GM18511 (cell line): ENCODE measurements at regions not wholly inside any gene's neighbourhood (a gene's known extent, or its start where the extent isn't known, plus 50 kb on each side); places are given as distances from the start of the nearest gene placed in this dataset.
"Not testable (repeated sequence)": the region's sequence is repeated elsewhere in the genome, so short reads cannot be mapped to it uniquely, and the experiment has no call there.

Experiments
- ATAC-seq: cut with Tn5 transposase; IDR thresholded peaks from one replicate; pipeline ENCODE4 v1.9.1; 2021; ENCODE audit warnings: mild to moderate bottlenecking, moderate library complexity; ENCODE audit not compliant: unreplicated experiment

DNA sequence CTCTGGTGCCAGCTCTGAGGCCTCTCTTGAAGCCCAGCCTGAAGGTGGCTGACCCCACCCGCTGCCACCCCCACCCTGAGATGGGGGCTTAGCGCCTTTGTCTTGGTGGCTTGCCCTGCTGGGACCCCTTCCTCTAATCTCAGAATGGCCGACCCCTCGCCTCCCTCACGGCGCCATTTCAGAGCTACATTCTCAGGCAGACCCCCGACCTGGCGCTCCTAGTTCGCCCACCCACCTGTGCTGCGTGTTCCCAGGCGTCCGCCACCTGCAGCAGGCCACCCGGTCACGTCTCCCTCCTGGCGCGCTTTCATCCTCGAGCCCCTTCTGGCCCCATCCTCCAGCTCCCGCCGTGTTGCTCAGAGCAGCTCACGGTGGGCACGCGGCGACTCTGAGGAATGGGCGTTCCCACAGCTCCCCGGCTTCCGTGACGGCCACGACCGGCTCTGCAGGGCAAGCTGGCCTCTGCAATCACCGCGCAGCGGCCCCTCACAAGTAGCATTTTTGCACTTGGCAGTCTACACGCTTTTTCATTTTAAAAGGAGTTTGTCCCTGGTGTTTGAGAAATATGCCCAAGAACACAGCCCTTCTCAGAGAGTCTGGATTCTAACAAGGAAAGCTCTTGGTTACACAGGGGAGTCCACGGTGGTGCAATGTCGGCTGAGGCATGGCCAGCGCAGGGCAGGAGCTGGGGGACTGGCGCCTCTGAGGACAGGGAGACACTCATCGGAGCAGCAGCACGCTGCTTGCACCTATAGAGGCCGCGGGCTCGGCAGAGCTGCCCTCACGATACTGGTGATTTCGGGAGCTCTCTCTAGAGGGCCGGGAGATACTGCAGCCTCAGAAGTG is 105.7 kb upstream of the C14orf180 start:
- ATAC-seq, result no peak

DNA sequence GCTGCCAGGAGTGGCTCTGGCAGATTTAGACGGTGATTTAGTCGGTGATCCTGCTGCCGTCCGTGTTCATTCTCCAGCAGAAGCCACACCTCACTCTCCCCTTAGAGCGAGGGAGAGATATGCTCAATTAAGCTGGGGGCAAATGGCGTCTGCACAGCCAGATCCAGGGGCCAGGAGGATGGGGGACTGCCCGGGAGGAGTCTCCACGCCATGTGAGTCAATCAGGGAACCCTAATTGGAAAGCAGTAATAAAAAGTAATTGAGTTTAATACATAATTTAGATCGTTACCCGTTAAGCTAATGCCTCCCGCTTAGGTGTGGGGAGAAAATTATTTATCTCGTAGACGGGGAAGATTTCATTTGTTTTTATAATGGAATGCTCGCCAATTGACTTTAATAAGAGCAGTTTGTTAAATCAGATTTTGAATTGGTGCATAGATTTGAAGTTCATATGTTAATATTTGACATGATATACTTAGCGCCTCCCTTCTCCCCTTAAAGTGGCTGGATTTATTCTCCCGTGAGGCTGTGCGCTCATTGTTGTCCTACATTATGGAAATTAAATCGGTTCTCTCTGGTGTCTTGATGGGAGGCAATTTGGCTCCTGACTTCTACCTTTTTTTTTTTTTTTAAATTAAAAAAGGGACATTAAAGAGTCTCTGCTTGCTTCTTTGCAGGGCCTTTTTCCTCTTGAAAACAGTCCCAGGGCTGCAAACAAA is 104.9 kb upstream of the C14orf180 start:
- no peak for ATAC-seq

DNA sequence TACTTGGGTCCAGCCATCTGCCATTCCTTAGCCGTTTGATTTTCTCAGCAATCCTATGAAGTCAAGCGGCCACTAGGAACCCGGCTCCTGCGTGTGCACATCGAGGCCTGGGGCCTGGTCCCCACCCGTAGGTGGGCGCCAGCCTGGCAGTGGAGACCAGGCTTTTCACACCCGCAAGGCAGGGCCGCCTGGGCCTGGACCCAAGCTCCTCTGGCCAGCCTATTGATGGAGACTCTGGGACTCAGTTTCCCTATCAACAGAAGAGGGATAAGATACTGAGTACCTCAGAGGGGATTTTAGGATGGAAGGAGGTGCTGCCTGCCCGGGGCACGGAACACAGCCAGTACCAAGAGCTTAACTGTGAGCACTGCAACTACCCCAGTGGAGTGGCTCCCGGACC is 104.3 kb upstream of the C14orf180 start:
- ATAC-seq, result no peak

DNA sequence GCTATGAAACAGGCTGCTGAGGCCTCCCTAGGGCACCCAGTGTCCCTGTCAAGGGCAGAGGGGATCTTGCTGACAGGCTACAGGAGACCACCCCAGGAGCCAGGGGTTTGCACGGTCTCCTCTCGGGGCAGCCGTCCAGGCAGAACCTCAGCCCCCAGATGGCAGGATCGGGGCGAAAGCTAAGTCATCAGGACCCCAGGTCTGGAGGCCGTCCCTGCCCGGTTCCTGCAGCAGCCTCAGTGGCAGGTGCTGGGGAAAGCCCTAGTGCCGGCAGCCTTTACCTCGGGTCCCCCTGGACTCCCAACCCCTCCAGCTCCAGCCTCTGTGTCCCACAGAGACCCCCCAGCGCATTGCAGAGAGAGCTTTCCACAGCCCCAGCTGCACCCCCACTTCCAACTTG is 103.8 kb upstream of the C14orf180 start:
- no peak for ATAC-seq

DNA sequence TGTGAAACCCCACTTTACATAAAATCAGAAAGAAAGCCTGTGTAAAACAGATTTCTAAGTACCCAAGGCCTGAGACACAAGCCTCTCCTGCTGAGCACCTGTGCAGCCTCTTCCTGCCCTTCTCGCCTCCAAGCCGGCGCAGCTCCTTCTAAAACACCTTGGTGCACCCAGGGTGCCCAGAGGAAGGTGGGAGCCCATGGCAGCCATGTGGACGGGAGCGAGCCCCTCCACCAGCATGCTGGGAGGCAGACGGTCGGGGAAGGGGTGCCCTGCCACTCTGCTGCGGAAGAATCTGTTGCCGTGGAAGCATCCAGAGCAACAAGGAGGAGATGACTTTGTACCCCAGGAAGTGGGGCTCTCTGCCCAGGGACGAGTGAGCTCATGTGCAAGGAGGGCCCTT is 103.1 kb upstream of the C14orf180 start:
- no peak for ATAC-seq

DNA sequence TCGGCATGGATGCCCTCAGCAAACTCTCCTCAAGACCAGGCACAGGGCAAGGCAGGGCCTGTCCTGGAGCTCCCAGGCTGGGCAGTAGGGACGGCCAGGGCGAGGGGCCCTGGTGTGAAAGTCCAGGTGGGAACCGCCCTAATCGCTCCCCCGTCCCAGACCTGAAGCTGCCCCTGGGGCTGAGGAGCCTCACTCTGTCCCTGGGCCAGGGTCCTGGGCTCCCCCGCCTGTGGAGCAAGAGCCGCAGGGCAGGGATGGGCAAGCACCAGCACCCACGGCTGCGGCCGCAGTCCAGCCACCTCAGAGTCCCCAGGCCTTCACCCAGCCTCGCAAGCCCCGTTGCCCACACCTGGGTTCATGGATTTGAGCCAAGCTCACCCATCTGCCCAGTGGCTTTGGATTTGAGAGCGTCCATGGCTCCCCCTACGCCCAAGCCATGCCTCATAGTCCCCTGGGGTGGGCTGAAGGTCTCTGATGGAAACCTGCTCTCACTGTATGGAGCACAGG is 102.4 kb upstream of the C14orf180 start:
- ATAC-seq, result no peak

DNA sequence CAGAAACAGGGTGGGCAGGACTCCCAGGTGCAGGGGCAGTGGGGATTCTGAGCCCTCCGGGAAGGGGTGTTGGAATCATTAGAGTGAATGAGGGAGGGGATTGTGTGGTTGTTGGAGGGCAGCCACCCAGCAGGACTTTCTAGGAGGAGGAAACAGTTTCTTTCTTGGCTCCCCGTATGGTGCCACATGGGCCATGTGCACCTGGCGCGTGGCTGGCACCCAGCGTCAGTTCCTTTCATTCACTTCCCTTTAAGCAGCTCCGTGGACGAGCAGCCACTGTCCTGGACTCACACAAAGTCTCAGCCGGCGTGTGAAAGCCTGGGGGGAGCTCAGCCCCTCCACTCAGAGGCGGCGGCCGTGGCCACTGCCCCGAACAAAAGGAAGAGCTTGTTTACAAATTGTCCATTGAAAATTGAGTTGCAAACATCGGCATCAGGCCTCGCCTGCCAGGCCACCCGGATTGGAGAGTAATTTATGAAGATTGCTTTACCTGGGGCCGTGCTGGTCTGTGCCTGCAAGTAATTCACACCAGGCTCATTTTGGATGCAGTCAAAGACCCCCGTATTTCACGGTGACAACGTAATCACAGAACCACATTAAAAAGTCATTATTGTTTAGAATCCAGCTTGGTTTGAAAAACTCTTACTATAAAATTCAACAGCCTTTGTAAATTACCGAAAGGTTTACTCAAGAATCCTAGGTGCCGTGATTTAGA is 101.7 kb upstream of the C14orf180 start:
- ATAC-seq, result no peak

DNA sequence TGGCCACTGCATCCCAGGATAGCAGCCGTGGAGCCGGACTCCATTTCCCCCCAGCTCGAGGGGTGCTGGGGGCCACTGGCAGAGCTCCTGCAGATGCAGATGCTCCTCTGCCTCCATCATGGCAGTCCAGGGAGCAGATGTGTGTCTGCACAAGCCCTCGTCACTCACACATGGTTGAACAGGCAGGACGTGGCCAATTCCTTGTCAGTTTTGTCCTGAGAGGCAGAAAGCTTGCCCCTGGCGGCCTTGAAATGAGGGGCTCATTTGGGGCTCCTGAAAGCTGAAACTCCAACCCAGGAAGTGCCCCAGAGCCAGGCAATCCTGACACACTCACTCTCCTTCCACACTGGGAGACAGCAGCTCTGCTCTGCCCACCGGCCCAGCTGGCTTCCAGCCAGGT is 100.9 kb upstream of the C14orf180 start:
- no peak for ATAC-seq

DNA sequence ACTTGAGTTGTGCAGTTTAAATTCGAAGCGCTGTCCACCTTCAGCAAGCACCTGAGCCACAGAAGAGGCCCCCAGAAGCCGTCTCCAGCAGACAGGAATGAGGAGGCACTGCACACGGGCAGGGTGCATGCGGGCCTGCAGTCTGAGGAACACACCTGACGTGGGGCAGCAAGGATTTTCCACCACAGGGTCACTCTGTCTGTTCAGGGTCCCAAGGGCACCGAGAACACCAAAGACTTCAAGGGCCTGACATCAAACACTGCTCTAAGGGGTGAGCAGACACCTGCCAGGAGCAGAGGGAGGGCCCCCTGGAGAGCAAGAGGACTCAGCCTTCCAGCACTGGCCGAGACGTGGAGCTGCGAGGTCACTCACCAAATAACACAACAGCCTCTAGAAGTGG is 99.7 kb upstream of the C14orf180 start:
- no peak for ATAC-seq

DNA sequence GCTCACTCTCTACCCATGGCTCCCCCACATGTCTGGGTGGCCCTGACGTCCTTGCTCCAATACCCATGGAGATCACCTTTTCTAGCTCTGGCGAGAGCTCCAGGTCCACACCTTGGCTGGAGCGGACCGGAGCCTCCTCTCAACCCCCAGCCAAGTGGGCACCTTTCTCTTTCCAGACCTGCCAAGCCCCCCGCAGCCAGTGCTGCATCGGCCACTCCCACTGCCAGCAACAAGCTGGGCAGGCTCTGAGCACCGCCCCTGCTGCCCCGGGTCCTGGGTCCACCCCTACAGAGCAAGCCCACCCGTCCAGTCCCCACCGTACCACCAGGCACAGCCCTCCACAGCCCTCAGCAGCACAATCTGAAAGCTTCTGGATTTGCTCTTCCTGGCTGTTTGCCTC is 98.2 kb upstream of the C14orf180 start:
- ATAC-seq, result no peak

DNA sequence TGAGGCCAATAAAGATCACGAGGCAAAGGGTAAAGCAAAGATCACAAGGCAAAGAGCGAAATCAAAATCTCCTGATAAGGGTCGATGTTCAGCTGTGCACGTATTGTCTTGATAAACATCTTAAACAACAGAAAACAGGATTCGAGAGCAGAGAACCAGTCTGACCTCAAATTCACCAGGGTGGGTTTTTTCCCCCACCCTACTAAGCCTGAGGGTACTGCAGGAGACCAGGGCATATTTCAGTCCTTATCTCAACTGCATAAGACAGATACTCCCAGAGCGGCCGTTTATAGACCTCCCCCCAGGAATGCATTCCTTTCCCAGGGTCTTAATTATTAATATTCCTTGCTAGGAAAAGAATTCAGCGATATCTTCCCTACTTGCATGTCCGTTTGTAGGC is 97.5 kb upstream of the C14orf180 start:
- not testable (repeated sequence) for ATAC-seq

DNA sequence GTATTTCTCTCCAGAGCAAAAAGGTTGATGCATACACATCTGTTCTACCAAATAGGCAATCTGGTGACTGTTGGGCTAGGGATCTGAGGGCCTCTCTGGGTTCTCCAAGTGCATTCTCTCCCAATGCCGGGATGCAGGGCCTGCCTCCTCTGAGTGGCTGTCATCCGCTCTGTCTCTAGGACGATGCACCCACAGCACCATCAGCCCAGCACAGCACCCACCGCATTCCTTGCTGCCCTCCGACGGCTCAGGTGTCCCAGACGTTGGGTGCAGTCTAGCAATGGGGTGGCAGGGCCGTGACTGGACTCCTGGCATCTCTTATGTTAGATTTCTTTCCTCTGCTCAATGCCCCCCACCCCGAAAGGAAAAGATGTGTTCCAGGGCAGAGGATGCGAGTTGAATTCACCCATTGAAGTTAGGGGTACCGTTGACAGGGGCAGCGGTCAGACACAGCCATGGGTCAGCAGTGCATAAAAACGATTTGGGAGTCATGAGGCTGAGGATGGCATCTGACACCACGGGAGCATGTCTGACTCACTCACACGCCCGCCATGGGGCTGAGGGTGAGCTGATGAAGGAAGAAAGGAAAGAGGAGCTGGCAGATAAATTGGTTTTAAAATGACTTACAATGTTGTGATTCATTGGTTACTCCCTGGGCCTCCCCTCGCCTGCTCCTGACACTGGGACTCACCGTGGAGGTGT is 93.2 kb upstream of the C14orf180 start:
- no peak for ATAC-seq

DNA sequence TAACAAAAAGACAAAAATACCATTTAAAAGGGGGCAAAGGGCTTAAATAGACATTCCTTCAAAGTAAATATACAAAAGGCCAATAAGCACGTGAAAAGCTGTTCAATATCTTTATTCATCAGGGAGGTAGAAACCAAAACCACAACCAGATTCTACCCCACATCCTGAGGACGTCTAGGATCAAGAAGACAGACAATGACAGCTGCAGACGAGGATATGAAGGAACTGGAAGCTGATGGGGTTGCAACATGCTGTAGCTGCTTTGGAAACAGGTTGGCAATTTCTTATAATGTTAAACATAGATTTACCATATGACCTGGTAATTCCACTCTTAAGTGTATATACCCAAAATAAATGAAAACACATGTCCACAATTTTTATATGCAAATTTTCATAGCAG is 85.1 kb upstream of the C14orf180 start:
- ATAC-seq, result no peak

DNA sequence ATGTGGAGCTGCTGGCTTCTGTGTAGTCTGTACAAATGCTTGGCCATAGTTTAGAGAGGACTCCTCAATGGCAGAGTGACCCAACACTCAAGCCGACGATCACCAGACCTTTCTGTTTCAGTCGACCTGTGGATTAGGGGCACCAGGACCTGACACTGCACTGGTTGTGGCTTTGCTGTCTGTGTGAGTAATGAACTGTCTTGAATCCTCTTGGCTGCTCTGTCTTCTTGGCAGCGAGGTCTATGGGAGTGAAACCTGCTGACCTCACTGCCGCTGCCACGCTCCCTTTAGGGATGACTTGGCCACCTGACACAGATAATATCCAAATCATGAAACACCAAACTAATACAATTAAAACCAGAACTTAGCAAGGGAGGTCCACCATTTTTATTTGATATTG is 83.5 kb upstream of the C14orf180 start:
- no peak for ATAC-seq

DNA sequence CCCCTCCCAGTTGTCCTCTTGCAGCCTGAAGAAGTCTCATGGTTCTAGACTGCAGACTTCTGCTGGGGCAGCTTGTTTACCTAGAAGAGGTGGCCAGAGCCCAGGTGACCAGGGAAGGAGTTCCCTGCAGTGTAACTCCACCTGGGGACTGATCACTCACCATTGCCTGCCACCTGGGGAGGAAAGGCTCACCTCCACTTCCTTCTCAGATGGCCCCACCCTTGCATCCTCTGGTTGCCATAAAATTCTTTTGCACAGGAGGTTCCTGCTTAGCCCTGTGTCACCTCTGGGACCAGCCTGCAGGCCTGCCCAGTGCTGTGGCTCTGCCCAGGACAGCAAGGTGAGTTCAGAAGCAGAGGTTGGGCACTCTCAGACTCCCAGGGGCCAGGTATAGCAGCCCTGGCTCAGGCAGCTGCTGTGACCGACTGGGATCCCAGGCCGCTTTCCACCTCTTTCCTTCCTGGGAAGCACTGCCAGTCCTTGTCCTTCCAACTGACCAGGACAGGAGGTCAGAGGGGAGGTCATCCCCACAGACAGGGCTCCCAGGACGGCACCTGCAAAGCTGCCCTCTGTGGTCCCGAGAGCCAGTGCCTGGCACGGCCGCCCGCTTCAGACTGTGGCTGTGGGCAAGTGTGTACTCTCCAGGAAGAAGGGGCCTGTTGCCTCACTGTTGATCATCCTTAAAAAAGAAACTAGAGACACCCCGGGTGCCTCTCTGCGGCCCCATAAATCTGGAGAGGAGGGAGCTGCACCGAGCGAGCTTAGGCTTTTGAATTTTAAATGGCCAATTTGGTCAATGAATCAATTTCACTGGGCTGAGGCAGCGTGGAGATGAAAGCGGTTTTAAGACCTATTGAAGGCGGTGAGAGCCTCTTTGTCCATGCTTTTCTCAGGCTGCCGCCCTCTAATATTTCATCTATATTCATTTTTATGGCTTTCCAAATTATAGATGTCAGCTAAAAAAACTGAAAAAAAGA is 79.5 kb upstream of the C14orf180 start:
- ATAC-seq, result no peak

DNA sequence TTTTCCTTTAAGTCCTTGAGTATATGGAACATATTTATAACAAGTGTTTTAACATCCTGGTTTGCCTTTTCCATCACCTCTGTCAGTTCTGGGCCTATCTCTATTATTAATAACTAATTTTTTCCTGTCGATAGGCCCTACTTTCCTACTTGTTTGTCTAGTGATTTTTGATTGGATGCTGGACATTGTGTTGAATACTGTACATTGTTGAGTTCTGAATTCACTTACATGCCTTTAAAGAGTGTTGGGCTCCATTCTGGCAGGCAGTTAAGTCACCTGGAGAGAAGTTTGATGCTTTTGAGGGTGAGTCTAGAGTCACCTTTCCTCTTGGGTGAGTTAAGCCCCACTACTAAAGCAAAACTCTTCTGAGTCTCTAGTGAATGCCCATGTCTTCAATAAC is 77.5 kb upstream of the C14orf180 start:
- no peak for ATAC-seq

DNA sequence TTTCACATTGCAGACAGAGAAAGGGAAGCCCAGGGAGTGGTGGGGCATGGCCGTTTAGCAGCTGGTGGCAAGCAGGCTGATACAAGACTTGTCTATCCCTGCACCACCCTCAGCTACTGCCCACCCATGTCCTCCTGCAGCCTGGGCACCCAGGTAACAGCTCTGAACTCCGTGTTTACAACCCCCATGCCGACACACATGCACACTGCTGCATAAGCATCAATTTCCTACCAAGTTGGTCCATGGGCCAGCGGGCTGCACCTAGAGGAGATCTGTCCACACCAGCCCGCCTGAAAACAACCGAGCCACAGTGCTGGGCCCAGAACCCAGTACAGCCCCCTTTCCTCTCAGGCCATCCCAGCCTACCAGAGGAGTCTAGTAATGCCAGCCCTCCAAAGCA is 75.9 kb upstream of the C14orf180 start:
- ATAC-seq, result no peak

DNA sequence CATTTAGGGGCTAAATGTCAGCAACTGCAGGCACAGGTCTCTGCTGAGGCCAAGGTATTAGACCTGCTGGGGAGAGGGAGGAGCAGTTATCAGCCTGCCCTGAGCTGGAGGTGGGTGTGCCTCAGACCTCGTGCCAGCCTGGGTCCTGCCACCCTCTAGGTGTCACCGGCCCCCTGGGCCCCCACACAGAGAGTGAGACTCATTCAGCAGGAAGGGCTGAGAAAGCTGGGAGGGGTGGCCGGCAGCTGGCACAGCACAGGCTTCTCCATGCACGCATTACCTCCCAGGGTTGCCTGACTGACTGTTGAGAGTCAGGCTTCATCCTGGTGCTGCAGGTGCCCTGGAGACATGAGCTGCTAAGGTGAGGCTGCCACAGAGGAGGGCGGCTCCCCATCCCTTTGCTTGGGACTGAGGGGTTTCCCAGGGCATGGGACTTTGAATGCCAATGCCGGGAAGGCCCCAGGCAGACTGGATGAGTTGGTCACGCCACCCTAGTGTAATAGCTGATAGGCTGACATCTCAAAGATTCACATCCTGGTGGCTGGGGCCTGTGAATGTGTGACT is 75.3 kb upstream of the C14orf180 start:
- ATAC-seq, result no peak
